ENCODE measurements at regions not wholly inside any gene's neighbourhood (a gene's known extent, or its start where the extent isn't known, plus 50 kb on each side); places are given as distances from the start of the nearest gene placed in this dataset.

DNA sequence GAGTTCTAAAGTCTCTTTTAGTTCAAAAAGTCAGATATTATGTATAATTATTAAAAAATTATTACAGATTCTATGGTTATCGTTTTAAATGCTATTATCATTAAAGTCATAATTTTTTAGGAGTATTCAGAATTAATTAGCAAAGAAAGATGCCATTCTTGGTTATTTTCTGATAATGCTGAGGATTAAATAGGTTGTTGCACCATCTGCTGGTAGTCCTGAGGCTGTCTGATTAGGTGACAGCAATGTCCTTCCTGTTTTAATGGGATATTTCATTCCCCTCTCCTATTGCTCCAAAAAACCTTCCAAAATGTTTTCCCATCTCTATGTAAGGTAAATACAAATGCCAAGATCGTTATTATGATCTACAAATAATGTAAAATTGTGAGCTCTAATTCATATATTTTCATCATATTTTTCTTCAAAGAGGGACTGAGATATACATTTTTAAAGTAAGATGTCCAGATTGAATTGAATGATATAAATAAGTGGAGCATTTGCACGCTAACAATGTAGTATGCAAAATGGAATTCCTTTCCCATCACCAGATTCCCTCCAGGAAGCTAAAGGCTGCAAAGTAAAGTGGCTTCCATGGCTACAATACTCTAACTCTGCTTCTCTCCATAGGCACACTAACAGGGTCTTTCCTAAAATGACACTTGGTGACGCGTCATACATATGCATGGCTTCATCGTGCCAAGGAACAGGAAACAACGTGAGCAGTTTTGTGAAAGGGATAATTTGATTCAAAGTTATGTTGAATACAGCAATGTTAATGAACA, 58.8 kb upstream of the AKR1E2 start:
- DNase-seq, result peak in 2 of 4 donors; percentile 35 to 63
- TF ChIP-seq, protein P1, sequence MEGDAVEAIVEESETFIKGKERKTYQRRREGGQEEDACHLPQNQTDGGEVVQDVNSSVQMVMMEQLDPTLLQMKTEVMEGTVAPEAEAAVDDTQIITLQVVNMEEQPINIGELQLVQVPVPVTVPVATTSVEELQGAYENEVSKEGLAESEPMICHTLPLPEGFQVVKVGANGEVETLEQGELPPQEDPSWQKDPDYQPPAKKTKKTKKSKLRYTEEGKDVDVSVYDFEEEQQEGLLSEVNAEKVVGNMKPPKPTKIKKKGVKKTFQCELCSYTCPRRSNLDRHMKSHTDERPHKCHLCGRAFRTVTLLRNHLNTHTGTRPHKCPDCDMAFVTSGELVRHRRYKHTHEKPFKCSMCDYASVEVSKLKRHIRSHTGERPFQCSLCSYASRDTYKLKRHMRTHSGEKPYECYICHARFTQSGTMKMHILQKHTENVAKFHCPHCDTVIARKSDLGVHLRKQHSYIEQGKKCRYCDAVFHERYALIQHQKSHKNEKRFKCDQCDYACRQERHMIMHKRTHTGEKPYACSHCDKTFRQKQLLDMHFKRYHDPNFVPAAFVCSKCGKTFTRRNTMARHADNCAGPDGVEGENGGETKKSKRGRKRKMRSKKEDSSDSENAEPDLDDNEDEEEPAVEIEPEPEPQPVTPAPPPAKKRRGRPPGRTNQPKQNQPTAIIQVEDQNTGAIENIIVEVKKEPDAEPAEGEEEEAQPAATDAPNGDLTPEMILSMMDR (IDR thresholded peaks at IDR 0.05), result peak; percentile 61 to 63
- intact Hi-C loops (cut with DNase I), result no loop called here
- H3K27me3 ChIP-seq, result no peaks in the 10 kb centered on the region
- H3K27ac ChIP-seq, result no peak overlapping the region
- ATAC-seq, result peak; percentile 70
- peaks cover 0 to 14% of the 10 kb centered on the region in 2 donors for H3K4me1 ChIP-seq
- H3K9me3 ChIP-seq, result no peaks in the 10 kb centered on the region
- no peak overlapping the region for H3K4me3 ChIP-seq
- H3K36me3 ChIP-seq, result no peaks in the 10 kb centered on the region

DNA sequence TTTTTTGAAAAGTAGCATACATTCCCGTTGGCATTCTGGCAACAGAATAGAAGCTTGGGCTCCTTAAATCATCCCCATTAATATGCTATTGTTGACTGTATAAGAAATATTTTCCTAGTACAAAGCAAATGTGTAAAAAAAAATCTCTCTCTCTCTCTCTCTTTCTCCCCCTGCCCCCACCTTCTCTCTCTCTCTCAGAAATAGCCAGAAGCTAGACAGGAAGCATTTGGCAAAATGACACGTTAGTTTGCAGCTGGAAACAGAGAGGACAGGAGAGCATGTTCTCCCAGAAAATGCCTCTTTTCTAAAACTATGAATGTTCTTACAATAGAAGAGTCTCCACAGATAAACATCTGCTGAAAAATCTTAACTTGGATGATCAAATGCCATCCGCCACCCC, 59.6 kb upstream of the AKR1E2 start:
- TF ChIP-seq, protein P1 (IDR thresholded peaks at IDR 0.05), result no peak
- Histone ChIP-seq H3K27ac (no peak overlapping the region), H3K27me3 (no peaks in the 10 kb centered on the region), H3K9me3 (no peaks in the 10 kb centered on the region), H3K36me3 (no peaks in the 10 kb centered on the region), H3K4me3 (no peak overlapping the region), H3K4me1 (peaks cover 0 to 10% of the 10 kb centered on the region in 2 donors)
- intact Hi-C loops (cut with DNase I), result no loop called here
- ATAC-seq (no peak), DNase-seq (peak in 1 of 4 donors; percentile 10)

DNA sequence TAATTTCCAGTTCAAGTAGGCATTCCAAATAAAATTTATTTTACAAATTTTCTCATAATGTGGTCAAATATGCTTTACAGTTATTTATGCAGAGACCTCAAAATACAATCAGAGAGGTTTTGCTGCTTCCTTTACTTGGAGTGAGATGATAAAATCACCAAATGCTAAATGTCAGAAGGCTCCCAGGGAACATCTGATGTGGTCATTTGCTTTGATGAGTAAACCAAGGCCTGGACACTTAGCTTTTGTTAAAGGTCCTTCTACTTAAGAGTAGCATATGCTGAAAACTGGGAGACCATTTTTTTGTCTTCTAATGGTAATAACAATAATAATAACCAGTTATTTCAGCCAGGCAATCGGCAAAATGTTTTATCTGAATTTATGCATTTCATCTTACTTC, 60.6 kb upstream of the AKR1E2 start:
- H3K27me3 ChIP-seq, result no peaks in the 10 kb centered on the region
- H3K4me3 ChIP-seq, result no peak overlapping the region
- H3K27ac ChIP-seq, result no peak overlapping the region
- DNase-seq (no peak), ATAC-seq (no peak)
- peaks cover 0 to 4% of the 10 kb centered on the region in 2 donors for H3K4me1 ChIP-seq
- TF ChIP-seq, protein P1 (IDR thresholded peaks at IDR 0.05), result no peak
- intact Hi-C loops (cut with DNase I), result no loop called here
- no peaks in the 10 kb centered on the region for H3K36me3 ChIP-seq
- H3K9me3 ChIP-seq, result no peaks in the 10 kb centered on the region

DNA sequence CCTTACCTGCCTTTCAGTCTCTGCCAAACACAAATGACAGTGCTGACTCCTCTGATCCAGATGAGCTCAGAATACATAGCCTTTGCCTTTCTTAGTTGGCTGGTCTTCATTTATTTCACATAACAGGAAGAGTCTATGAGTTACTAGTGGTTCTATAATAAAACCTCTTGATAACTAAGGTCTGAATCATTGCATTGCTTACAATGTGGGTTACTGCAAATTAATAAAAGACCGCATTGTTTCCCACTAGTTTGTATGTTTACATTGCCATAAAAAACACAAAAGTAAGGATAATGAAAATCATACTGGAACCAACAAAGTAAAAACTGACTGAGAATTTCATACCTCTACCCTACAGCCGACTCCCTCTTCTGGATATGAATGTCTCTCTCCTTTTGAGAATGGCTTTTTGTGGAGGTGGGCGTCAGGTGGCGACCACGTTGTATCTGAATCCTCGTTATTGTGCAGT, 62.0 kb upstream of the AKR1E2 start:
- Histone ChIP-seq H3K9me3 (no peaks in the 10 kb centered on the region), H3K27me3 (no peaks in the 10 kb centered on the region), H3K4me1 (peaks cover 0 to 4% of the 10 kb centered on the region in 2 donors), H3K4me3 (no peak overlapping the region), H3K36me3 (no peaks in the 10 kb centered on the region), H3K27ac (no peak overlapping the region)
- intact Hi-C loops (cut with DNase I), result no loop called here
- no peak for ATAC-seq
- TF ChIP-seq, protein P1 (IDR thresholded peaks at IDR 0.05), result no peak
- DNase-seq, result no peak

DNA sequence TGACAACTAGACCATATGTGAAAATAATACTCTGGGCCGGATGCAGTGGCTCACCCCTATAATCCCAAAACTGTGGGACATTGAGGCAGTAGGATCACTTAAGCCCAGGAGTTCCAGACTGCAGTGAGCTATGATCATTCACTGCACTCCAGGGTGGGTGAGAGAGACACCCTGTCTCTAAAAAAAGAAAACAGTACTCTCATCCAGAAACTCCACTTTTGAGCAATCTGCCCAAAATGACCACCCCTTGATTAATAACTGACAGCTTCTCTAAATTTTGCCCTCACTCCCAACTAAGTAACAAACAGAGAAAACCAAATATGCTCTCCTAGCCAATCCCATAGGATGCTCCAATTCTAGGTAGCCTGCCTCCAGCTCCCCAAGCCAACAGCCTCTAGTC, 62.5 kb upstream of the AKR1E2 start:
- Histone ChIP-seq H3K36me3 (no peaks in the 10 kb centered on the region), H3K4me1 (peaks cover 0 to 4% of the 10 kb centered on the region in 2 donors), H3K27me3 (no peaks in the 10 kb centered on the region), H3K4me3 (no peak overlapping the region), H3K9me3 (no peaks in the 10 kb centered on the region), H3K27ac (no peak overlapping the region)
- intact Hi-C loops (cut with DNase I), result no loop called here
- TF ChIP-seq, protein P1 (IDR thresholded peaks at IDR 0.05), result no peak
- DNase-seq (no peak), ATAC-seq (no peak)

Measured in left lung (tissue), 4 donors.